ENCODE measurements at regions not wholly inside any gene's neighbourhood (a gene's known extent, or its start where the extent isn't known, plus 50 kb on each side); places are given as distances from the start of the nearest gene placed in this dataset.

DNA sequence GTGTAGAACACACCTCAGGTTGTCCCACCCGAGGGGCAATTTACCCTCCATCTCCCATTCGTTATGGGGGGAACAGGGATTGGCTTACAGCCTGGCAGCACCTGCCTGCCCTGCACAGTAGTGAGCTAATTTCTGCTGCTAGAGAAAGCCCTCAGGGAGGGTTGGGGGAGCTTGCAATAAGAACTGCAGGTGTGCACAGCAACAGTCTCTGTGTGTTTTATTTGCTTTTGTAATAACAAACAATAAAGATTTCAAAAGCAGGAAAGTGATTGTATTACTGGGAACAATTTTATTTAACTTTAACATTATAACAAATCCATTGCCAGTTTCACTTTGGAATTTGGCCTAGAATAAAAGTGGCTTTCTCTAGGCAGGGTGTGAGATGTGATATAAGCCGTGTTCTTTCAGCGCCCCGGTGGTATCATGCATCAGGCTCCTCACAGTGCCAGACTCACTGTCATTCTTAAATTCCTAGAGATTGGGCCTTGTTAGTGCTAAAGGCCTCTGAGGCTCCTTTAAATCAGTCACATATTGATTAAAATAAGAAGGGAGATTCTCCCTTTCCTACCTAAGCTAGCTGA is 81.1 kb downstream of the RMI1 start:
- Histone ChIP-seq H3K4me3 (ENCODE audit: low read length) (no peak overlapping the region), H3K9me3 (ENCODE audit: control insufficient read depth, low read length) (no peaks in the 10 kb centered on the region), H3K36me3 (ENCODE audit: control insufficient read depth, insufficient read depth, low read length) (no peaks in the 10 kb centered on the region), H3K27ac (ENCODE audit: low read depth, low read length) (no peak overlapping the region), H3K27me3 (ENCODE audit: control insufficient read depth, insufficient read depth, low read length, poor library complexity, severe bottlenecking) (no peaks in the 10 kb centered on the region), H3K4me1 (ENCODE audit: control insufficient read depth, insufficient read depth, low read length) (no peaks in the 10 kb centered on the region), H3K9ac (ENCODE audit: extremely low read depth, low read length, poor library complexity, severe bottlenecking) (no peak overlapping the region)
- TF ChIP-seq, protein P1, sequence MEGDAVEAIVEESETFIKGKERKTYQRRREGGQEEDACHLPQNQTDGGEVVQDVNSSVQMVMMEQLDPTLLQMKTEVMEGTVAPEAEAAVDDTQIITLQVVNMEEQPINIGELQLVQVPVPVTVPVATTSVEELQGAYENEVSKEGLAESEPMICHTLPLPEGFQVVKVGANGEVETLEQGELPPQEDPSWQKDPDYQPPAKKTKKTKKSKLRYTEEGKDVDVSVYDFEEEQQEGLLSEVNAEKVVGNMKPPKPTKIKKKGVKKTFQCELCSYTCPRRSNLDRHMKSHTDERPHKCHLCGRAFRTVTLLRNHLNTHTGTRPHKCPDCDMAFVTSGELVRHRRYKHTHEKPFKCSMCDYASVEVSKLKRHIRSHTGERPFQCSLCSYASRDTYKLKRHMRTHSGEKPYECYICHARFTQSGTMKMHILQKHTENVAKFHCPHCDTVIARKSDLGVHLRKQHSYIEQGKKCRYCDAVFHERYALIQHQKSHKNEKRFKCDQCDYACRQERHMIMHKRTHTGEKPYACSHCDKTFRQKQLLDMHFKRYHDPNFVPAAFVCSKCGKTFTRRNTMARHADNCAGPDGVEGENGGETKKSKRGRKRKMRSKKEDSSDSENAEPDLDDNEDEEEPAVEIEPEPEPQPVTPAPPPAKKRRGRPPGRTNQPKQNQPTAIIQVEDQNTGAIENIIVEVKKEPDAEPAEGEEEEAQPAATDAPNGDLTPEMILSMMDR (conservative IDR thresholded peaks at IDR 0.05): no peak
- no peaks in the 10 kb centered on the region for H3K4me1 Mint-ChIP-seq
- no peaks in the 10 kb centered on the region for H3K27me3 Mint-ChIP-seq (ENCODE audit: insufficient read depth)
- no peak overlapping the region for H3K4me3 Mint-ChIP-seq
- no peak overlapping the region for H3K27ac Mint-ChIP-seq
- DNase-seq: no peak
- H3K9me3 Mint-ChIP-seq: no peaks in the 10 kb centered on the region
- 96 to 100% methylated on average over 1 to 5 of the region's 5 CpGs for WGBS, 2 experiments (ENCODE audit: insufficient coverage in 1 of 2, insufficient read length in 1 of 2)
- no peaks in the 10 kb centered on the region for H3K36me3 Mint-ChIP-seq (ENCODE audit: low read depth)

- Histone ChIP-seq H3K36me3 (ENCODE audit: control insufficient read depth, insufficient read depth, low read length) (no peaks in the 10 kb centered on the region), H3K9ac (ENCODE audit: extremely low read depth, low read length, poor library complexity, severe bottlenecking) (no peak overlapping the region), H3K4me1 (ENCODE audit: control insufficient read depth, insufficient read depth, low read length) (no peaks in the 10 kb centered on the region), H3K27me3 (ENCODE audit: control insufficient read depth, insufficient read depth, low read length, poor library complexity, severe bottlenecking) (no peaks in the 10 kb centered on the region), H3K4me3 (ENCODE audit: low read length) (no peak overlapping the region), H3K27ac (ENCODE audit: low read depth, low read length) (no peak overlapping the region), H3K9me3 (ENCODE audit: control insufficient read depth, low read length) (no peaks in the 10 kb centered on the region)
- H3K9me3 Mint-ChIP-seq: no peaks in the 10 kb centered on the region
- no peak for DNase-seq
- H3K27ac Mint-ChIP-seq: no peak overlapping the region
- H3K4me1 Mint-ChIP-seq: no peaks in the 10 kb centered on the region
- H3K27me3 Mint-ChIP-seq (ENCODE audit: insufficient read depth): no peaks in the 10 kb centered on the region
- no peaks in the 10 kb centered on the region for H3K36me3 Mint-ChIP-seq (ENCODE audit: low read depth)
- TF ChIP-seq, protein P1 (conservative IDR thresholded peaks at IDR 0.05): no peak
- no peak overlapping the region for H3K4me3 Mint-ChIP-seq
- WGBS, 2 experiments (ENCODE audit: insufficient coverage in 1 of 2, insufficient read length in 1 of 2): 91 to 100% methylated on average over 1 of the region's 1 CpG
Observed at GRCh38 chr9:84062538-84062937, 81.9 kb downstream of the RMI1 start.

DNA sequence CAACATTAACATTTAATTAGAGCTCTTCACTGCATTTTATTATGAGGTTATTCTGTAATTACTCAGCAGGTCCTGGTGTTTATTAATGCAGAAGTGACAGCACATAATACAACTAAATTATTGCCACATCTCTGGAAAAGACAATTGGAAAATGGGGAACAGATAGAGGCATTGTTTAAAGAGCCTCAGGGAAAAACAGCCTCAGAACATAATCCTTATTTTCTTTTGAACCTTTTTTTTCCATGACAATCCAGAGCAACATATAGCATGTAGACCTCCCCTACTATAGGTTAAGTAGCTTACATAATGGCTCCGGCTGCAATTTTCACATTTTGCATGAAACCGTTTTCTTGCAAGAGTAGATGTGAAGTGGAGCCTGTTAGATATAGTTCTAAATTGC is 87.2 kb downstream of the RMI1 start:
- TF ChIP-seq, protein P1 (conservative IDR thresholded peaks at IDR 0.05): no peak
- DNase-seq: no peak
- no peak overlapping the region for H3K27ac Mint-ChIP-seq
- no peaks in the 10 kb centered on the region for H3K27me3 ChIP-seq (ENCODE audit: control insufficient read depth, insufficient read depth, low read length, poor library complexity, severe bottlenecking)
- no peaks in the 10 kb centered on the region for H3K4me1 ChIP-seq (ENCODE audit: control insufficient read depth, insufficient read depth, low read length)
- H3K4me3 Mint-ChIP-seq: no peak overlapping the region
- H3K4me1 Mint-ChIP-seq: no peaks in the 10 kb centered on the region
- H3K27me3 Mint-ChIP-seq (ENCODE audit: insufficient read depth): no peaks in the 10 kb centered on the region
- H3K27ac ChIP-seq (ENCODE audit: low read depth, low read length): no peak overlapping the region
- no peaks in the 10 kb centered on the region for H3K36me3 ChIP-seq (ENCODE audit: control insufficient read depth, insufficient read depth, low read length)
- H3K9me3 Mint-ChIP-seq: no peaks in the 10 kb centered on the region
- no peaks in the 10 kb centered on the region for H3K9me3 ChIP-seq (ENCODE audit: control insufficient read depth, low read length)
- no peak overlapping the region for H3K4me3 ChIP-seq (ENCODE audit: low read length)
- 87% methylated on average over 2 of the region's 2 CpGs; no CpG with 5 or more reads in 1 of the 2 experiments for WGBS, 2 experiments (ENCODE audit: insufficient coverage in 1 of 2, insufficient read length in 1 of 2)
- H3K36me3 Mint-ChIP-seq (ENCODE audit: low read depth): no peaks in the 10 kb centered on the region
- H3K9ac ChIP-seq (ENCODE audit: extremely low read depth, low read length, poor library complexity, severe bottlenecking): no peak overlapping the region

Data from endodermal cell (in vitro differentiated cells).